ENCODE measurements at regions not wholly inside any gene's neighbourhood (a gene's known extent, or its start where the extent isn't known, plus 50 kb on each side); places are given as distances from the start of the nearest gene placed in this dataset.

DNA sequence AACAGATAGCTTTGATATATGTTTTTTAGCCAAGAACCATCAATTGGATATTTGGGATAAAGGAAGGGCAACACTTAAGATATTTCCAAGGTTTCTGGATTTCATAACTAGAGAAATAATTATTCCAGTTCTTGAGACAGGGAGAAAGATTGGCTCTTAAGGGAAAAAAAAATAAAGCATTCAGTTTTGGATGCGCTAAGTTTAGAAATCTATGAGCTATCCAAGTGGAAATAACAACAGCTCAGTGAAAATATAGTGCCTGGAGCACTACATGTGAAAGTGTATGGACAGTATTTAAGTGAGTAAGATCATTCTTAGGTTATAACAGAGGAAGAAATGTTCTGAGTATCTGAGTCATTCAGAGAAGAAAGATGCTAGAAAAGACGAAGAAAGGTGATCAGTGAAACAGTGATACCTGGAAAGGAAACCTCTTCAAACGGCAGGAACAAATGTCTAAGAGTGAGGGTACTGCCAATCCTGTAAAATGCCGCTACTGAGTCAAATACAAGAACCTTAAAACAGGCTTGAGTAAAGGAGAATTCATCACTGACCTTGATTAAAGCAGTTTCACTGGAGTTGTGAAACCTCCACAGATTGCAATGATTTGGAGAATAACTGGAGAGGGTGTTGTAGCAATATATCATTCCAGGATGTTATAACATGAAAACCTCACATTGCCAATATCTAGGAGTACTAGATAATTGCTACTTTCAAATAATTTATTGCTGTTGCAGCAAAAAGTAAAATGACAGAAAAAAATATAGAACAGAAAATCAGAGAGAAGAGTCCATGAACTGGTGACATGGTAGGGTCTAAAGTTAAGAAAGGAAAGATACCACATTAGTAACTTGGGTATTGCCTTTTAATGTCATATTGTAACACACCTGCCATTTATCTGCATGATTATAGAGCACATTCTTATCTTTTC, 482.1 kb upstream of the RGS18 start:
- no peaks in the 10 kb centered on the region for H3K4me1 ChIP-seq
- no peaks in the 10 kb centered on the region for H3K9me3 ChIP-seq
- H3K27me3 ChIP-seq = no peaks in the 10 kb centered on the region
- H3K4me3 ChIP-seq = no peak overlapping the region
- TF ChIP-seq POLR2AphosphoS5 (IDR thresholded peaks at IDR 0.05; ENCODE audit: insufficient read depth in 1 of 2, low read depth in 1 of 2) = no peak
- no peak for TF ChIP-seq CTCF (IDR thresholded peaks at IDR 0.05)
- TF ChIP-seq POLR2A (IDR thresholded peaks at IDR 0.05) = no peak
- DNase-seq (ENCODE audit: extremely low spot score in 2 of 2) = no peak
- H3K36me3 ChIP-seq = no peaks in the 10 kb centered on the region
- H3K27ac ChIP-seq = no peak overlapping the region
- intact Hi-C loops (cut with DNase I) = no loop called here

DNA sequence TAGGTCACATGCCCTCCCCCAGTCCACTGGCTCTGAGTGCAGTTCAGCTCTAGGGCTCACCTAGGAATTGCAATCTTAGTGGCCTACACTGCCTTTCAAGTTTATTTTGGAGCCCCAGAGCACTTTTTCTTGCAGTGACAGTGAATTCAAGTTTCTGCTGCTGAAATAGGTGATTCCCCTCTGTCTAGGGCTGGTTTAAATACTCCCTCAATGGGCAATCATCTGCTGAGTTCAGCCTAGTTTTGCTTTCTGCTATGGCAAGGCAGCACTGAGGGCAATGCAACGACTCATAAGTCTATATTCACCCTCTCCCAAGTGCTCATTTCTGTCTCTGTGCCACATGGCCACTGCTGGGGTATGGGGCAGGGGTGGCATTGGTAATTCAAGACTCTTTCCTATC, 472.6 kb upstream of the RGS18 start:
- TF ChIP-seq CTCF (IDR thresholded peaks at IDR 0.05) (no peak), POLR2A (IDR thresholded peaks at IDR 0.05) (no peak), POLR2AphosphoS5 (IDR thresholded peaks at IDR 0.05; ENCODE audit: insufficient read depth in 1 of 2, low read depth in 1 of 2) (no peak)
- Histone ChIP-seq H3K4me1 (no peaks in the 10 kb centered on the region), H3K9me3 (no peaks in the 10 kb centered on the region), H3K36me3 (no peaks in the 10 kb centered on the region), H3K27me3 (no peaks in the 10 kb centered on the region), H3K4me3 (no peak overlapping the region), H3K27ac (no peak overlapping the region)
- intact Hi-C loops (cut with DNase I) = no loop called here
- DNase-seq (ENCODE audit: extremely low spot score in 2 of 2) = no peak

- no peak for DNase-seq (ENCODE audit: extremely low spot score in 2 of 2)
- no peak overlapping the region for H3K27ac ChIP-seq
- H3K9me3 ChIP-seq = no peaks in the 10 kb centered on the region
- no peaks in the 10 kb centered on the region for H3K27me3 ChIP-seq
- H3K4me3 ChIP-seq = no peak overlapping the region
- H3K4me1 ChIP-seq = no peaks in the 10 kb centered on the region
- H3K36me3 ChIP-seq = no peaks in the 10 kb centered on the region
- TF ChIP-seq POLR2AphosphoS5 (IDR thresholded peaks at IDR 0.05; ENCODE audit: insufficient read depth in 1 of 2, low read depth in 1 of 2) = no peak
- no peak for TF ChIP-seq POLR2A (IDR thresholded peaks at IDR 0.05)
- TF ChIP-seq CTCF (IDR thresholded peaks at IDR 0.05) = no peak
- intact Hi-C loops (cut with DNase I) = no loop called here
Observed at GRCh38 chr1:191687721-191688120, 470.5 kb upstream of the RGS18 start.

- no peaks in the 10 kb centered on the region for H3K27me3 ChIP-seq
Observed at GRCh38 chr1:191690931-191691330, 467.3 kb upstream of the RGS18 start.

More at GRCh38 chr1:191690931-191691330, 467.3 kb upstream of the RGS18 start:
- Histone ChIP-seq H3K36me3 (no peaks in the 10 kb centered on the region), H3K4me3 (no peak overlapping the region), H3K27ac (no peak overlapping the region), H3K4me1 (no peaks in the 10 kb centered on the region), H3K9me3 (no peaks in the 10 kb centered on the region)
- intact Hi-C loops (cut with DNase I) = loop anchor here (5.0 kb wide), 1 partner anchor 1129 kb away; no protein-coding TSS in a partner anchor
- DNase-seq (ENCODE audit: extremely low spot score in 2 of 2) = no peak
- TF ChIP-seq CTCF (IDR thresholded peaks at IDR 0.05) (no peak), POLR2A (IDR thresholded peaks at IDR 0.05) (no peak), POLR2AphosphoS5 (IDR thresholded peaks at IDR 0.05; ENCODE audit: insufficient read depth in 1 of 2, low read depth in 1 of 2) (no peak)

All from vagina (tissue), 2 donors.